ENCODE measurements at regions not wholly inside any gene's neighbourhood (a gene's known extent, or its start where the extent isn't known, plus 50 kb on each side); places are given as distances from the start of the nearest gene placed in this dataset.
"Not testable (repeated sequence)": the region's sequence is repeated elsewhere in the genome, so short reads cannot be mapped to it uniquely, and the experiment has no call there.

DNA sequence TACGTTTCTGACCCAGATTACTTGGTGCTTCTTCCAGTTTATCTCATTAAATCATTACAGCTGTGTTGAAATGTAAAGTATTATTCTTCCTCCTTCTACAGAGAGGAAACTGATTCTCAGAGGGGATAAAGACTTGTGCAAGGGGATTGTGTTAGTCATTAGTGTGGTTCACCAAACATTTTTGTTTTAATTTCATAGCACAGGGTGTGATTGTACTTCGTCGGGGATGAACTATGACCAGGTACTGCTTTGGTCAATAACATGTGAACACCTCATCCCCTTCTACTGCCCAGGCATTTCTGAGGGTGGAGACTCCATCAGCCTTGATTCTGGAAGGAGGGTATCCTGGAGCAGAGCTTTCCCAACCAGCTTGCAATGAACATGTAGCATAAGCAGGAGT is 120.2 kb upstream of the ALX4 start:
- no CpG with 5 or more reads among the region's 3 CpGs for WGBS (ENCODE audit: insufficient coverage)
- H3K9me3 ChIP-seq (replicated peaks; ENCODE audit: control insufficient read depth, low read depth, low read length) = no peaks in the 10 kb centered on the region
- H3K27me3 ChIP-seq (ENCODE audit: control insufficient read depth, insufficient read depth, low read length) = peaks cover 2% of the 10 kb centered on the region
- H3K4me1 ChIP-seq (ENCODE audit: control insufficient read depth, insufficient read depth, low read length) = no peaks in the 10 kb centered on the region
- no peak overlapping the region for H3K27ac ChIP-seq (ENCODE audit: low read length)
- no peak overlapping the region for H3K4me3 ChIP-seq (ENCODE audit: low read length)
- no peak for DNase-seq
- no peaks in the 10 kb centered on the region for H3K36me3 ChIP-seq (ENCODE audit: control insufficient read depth, insufficient read depth, low read length)

DNA sequence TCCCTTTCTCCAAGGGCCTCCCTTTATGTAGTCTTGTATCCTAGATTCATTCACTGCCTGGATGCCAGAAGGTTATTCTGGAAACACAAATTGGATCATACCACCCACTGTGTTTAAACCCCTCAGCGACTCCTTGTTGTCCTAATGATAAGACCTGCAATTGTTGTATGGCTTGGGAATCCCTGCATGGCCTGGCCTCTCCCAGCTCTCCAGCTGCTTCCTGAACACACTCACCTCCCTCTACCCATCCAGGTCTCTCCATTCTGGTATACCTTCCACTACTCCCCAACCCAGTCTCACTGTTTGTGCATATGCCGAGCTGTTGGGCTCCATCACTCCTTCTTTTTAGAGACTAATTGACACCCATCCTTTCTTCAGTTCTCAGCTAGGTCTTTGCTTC is 124.3 kb upstream of the ALX4 start:
- Histone ChIP-seq H3K27me3 (ENCODE audit: control insufficient read depth, insufficient read depth, low read length) (no peaks in the 10 kb centered on the region), H3K4me3 (ENCODE audit: low read length) (no peak overlapping the region), H3K36me3 (ENCODE audit: control insufficient read depth, insufficient read depth, low read length) (no peaks in the 10 kb centered on the region), H3K9me3 (replicated peaks; ENCODE audit: control insufficient read depth, low read depth, low read length) (no peaks in the 10 kb centered on the region), H3K4me1 (ENCODE audit: control insufficient read depth, insufficient read depth, low read length) (no peaks in the 10 kb centered on the region), H3K27ac (ENCODE audit: low read length) (no peak overlapping the region)
- DNase-seq = no peak
- 58% methylated on average over 1 of the region's 2 CpGs for WGBS (ENCODE audit: insufficient coverage)

DNA sequence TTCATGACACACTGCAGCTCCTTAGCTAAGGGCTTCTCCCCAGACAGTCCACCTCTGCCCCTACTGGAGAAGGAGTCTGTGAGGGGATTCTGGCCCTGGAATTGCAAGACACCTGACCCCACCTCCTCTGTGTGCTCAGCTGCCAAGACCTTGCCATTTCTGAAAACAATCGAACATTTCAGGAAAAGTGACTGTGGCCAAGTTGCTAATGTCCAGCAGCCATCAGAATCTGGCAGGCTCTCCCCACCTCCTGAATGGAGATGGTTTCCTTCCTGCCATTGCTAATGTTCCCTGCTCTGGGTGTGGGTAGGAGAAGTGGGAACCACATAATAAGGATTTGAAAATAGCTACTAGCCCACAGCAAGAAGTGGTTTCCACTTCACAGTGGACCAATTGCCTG is 127.2 kb upstream of the ALX4 start:
- no peak overlapping the region for H3K4me3 ChIP-seq (ENCODE audit: low read length)
- 60% methylated on average over 1 of the region's 1 CpG for WGBS (ENCODE audit: insufficient coverage)
- no peaks in the 10 kb centered on the region for H3K27me3 ChIP-seq (ENCODE audit: control insufficient read depth, insufficient read depth, low read length)
- H3K36me3 ChIP-seq (ENCODE audit: control insufficient read depth, insufficient read depth, low read length) = no peaks in the 10 kb centered on the region
- H3K9me3 ChIP-seq (replicated peaks; ENCODE audit: control insufficient read depth, low read depth, low read length) = no peaks in the 10 kb centered on the region
- no peak overlapping the region for H3K27ac ChIP-seq (ENCODE audit: low read length)
- no peak for DNase-seq
- H3K4me1 ChIP-seq (ENCODE audit: control insufficient read depth, insufficient read depth, low read length) = no peaks in the 10 kb centered on the region

DNA sequence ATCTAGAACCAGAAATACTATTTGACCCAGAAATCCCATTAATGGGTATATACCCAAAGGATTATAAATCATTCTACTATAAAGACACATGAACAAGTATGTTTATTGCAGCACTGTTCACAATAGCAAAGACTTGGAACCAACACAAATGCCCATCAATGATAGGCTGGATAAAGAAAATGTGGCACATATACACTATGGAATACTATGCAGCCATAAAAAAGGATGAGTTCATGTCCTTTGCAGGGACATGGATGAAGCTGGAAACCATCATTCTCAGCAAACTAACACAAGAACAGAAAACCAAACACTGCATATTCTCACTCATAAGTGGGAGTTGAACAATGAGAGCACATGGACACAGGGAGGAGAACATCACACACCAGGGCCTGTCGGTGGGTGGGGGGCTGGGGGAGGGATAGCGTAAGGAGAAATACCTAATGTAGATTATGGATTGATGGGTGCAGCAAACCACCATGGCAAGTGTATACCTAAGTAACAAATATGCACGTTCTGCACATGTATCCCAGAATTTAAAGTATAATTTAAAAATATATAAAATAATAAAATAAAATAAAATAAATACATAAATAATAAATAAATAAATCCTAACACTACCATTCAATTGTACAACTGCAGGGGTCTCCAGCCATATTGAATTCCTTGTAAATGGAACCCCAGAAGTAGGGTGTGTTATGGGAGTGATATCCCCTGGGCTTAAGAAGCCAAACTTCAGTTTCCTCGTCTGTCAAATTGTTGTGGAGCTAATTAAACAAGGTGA is 122.4 kb upstream of the CD82 start:
- not testable (repeated sequence) for DNase-seq; H3K27me3 ChIP-seq (ENCODE audit: control insufficient read depth, insufficient read depth, low read length); H3K9me3 ChIP-seq (replicated peaks; ENCODE audit: control insufficient read depth, low read depth, low read length); H3K27ac ChIP-seq (ENCODE audit: low read length); H3K4me3 ChIP-seq (ENCODE audit: low read length); H3K36me3 ChIP-seq (ENCODE audit: control insufficient read depth, insufficient read depth, low read length); H3K4me1 ChIP-seq (ENCODE audit: control insufficient read depth, insufficient read depth, low read length)
- WGBS (ENCODE audit: insufficient coverage) = no CpG with 5 or more reads among the region's 4 CpGs

DNA sequence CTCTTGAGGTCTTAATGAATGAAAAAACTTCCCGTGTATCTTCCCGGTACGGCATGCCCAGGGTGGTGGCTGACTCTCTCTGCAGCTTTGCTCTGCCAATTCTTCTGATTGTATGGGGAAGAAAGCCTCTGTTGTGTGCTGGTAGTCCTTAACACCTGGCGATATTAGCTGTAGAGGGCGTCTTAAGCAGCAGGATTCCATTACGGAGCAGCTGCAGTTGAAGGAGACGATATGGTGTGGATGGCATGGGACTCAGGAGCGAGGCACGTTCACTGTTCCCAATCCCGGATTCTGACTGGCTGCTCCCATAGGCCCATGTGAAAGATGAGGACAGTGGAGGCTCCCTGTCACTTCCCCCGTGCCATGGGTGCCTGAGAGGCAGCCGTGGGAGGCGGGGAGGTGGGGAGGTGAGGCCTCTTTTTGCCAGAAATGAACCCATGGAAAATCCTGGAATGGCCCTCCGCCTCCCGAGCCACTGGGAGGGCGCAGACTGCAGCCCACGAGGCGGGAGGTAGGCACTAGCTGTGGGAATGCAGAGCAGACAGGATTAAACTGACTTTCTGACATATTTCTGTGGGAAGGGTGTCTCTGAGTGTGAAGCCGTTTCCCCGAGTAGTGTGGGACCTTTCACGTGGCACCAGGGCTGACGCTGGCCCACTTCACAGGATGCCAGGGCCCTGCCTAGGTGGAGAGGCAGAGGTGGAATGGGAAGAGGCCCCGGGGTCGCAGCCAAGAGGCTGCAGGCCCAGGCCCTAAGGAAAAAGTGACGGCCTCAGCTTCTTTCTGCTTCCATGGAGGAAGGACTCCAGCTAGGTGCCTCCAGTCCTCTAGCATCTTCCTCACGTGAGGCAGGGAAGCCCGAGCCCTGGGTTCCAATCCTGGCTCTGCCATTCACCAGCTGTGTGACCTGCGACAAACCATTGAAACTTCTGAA is 121.4 kb upstream of the CD82 start:
- WGBS (ENCODE audit: insufficient coverage) = 62% methylated on average over 25 of the region's 28 CpGs
- Histone ChIP-seq H3K4me3 (ENCODE audit: low read length) (no peak overlapping the region), H3K27me3 (ENCODE audit: control insufficient read depth, insufficient read depth, low read length) (peaks cover 4% of the 10 kb centered on the region), H3K4me1 (ENCODE audit: control insufficient read depth, insufficient read depth, low read length) (no peaks in the 10 kb centered on the region), H3K36me3 (ENCODE audit: control insufficient read depth, insufficient read depth, low read length) (no peaks in the 10 kb centered on the region), H3K27ac (ENCODE audit: low read length) (no peak overlapping the region), H3K9me3 (replicated peaks; ENCODE audit: control insufficient read depth, low read depth, low read length) (no peaks in the 10 kb centered on the region)
- DNase-seq = no peak

DNA sequence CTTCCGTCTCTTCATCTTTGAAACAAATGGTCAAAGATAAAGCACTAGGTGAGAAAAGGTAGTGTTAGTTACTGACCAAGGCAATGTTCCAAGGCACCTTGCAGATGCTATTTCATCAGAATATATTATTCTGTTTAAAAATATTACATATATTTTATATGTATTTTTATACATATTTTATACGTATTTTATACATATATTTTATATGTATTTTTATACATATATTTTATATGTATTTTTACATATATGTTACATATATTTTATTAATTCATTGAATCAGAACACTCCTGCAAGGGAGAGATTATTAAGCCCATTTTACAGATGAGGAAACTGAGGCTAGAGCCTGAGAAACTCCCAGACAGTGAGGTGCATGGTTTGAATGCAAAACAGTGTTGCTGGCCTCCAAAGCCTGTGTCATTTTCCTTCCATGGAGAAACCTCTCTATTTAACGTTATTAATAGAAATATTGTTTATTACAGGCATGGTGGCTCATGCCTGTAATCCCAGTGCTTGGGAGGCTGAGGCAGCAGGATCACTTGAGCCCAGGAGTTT is 120.6 kb upstream of the CD82 start:
- Histone ChIP-seq H3K4me3 (ENCODE audit: low read length) (no peak overlapping the region), H3K36me3 (ENCODE audit: control insufficient read depth, insufficient read depth, low read length) (no peaks in the 10 kb centered on the region), H3K4me1 (ENCODE audit: control insufficient read depth, insufficient read depth, low read length) (no peaks in the 10 kb centered on the region), H3K27me3 (ENCODE audit: control insufficient read depth, insufficient read depth, low read length) (peaks cover 4% of the 10 kb centered on the region), H3K9me3 (replicated peaks; ENCODE audit: control insufficient read depth, low read depth, low read length) (no peaks in the 10 kb centered on the region), H3K27ac (ENCODE audit: low read length) (no peak overlapping the region)
- DNase-seq = no peak
- WGBS (ENCODE audit: insufficient coverage) = no CpG with 5 or more reads among the region's 3 CpGs

DNA sequence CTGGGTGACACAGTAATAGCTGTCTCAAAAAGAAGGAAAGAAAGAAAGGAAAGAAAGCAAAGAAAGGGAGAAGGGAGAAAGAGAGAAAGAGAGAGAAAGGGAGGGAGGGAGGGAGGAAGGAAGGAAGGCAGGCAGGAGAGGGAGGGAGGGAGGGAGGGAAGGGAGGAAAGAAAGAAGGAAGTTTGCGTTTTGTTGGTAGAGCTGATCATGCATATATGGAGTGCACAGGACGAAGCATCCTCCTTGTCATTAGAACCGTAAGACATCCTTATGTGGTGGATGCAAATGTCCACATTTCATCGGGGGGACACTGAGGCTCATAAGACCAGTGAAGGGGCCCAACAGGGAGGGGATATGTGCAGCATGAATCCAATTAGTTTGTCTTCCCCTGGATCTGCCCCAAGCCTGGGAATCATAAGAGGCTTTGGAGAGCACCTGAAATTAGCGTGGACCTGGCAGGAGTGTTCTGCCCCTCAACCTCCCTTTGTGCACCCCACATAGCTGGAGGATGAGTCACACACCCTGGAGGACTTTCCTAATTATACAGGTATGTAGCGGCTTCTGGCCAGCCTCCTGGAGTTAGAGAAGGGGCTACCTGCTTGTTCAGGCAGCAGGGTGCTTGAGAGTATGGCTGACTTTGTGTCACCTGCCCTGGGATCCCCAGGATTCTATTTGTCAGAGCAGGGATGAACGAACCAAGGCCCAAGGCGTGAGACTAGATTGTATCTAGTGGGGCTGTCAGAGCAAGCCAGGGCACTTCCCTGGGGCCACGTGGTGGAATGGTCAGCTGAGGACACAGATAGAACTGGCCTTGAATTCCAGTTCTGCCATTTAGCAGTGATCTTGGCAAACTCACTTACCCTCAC is 119.7 kb upstream of the CD82 start:
- Histone ChIP-seq H3K27me3 (ENCODE audit: control insufficient read depth, insufficient read depth, low read length) (peaks cover 4% of the 10 kb centered on the region), H3K9me3 (replicated peaks; ENCODE audit: control insufficient read depth, low read depth, low read length) (no peaks in the 10 kb centered on the region), H3K36me3 (ENCODE audit: control insufficient read depth, insufficient read depth, low read length) (no peaks in the 10 kb centered on the region), H3K27ac (ENCODE audit: low read length) (no peak overlapping the region), H3K4me1 (ENCODE audit: control insufficient read depth, insufficient read depth, low read length) (no peaks in the 10 kb centered on the region), H3K4me3 (ENCODE audit: low read length) (no peak overlapping the region)
- DNase-seq = no peak
- WGBS (ENCODE audit: insufficient coverage) = 58% methylated on average over 5 of the region's 9 CpGs

DNA sequence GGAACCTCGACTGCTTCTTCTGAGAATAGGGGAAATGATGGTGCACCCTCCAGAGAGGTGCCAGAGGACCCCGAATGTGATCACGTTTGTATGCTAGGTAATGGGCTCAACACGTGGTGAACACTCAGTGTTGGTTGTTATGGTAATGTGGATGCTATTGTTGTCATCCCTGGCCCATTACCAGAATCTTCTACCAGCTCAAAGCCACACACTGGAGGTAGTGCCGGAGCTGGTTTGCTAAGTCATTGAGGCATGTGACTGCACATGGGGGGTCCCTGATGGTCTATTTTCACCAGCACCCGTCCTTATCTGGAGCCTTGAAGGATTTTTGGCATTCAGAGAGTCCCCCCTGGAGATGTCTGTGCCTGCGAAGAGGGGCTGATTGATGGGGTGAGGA is 119.1 kb upstream of the CD82 start:
- Histone ChIP-seq H3K36me3 (ENCODE audit: control insufficient read depth, insufficient read depth, low read length) (no peaks in the 10 kb centered on the region), H3K27me3 (ENCODE audit: control insufficient read depth, insufficient read depth, low read length) (peaks cover 6% of the 10 kb centered on the region), H3K4me3 (ENCODE audit: low read length) (no peak overlapping the region), H3K27ac (ENCODE audit: low read length) (no peak overlapping the region), H3K9me3 (replicated peaks; ENCODE audit: control insufficient read depth, low read depth, low read length) (no peaks in the 10 kb centered on the region), H3K4me1 (ENCODE audit: control insufficient read depth, insufficient read depth, low read length) (no peaks in the 10 kb centered on the region)
- DNase-seq = no peak
- 73% methylated on average over 5 of the region's 7 CpGs for WGBS (ENCODE audit: insufficient coverage)

DNA sequence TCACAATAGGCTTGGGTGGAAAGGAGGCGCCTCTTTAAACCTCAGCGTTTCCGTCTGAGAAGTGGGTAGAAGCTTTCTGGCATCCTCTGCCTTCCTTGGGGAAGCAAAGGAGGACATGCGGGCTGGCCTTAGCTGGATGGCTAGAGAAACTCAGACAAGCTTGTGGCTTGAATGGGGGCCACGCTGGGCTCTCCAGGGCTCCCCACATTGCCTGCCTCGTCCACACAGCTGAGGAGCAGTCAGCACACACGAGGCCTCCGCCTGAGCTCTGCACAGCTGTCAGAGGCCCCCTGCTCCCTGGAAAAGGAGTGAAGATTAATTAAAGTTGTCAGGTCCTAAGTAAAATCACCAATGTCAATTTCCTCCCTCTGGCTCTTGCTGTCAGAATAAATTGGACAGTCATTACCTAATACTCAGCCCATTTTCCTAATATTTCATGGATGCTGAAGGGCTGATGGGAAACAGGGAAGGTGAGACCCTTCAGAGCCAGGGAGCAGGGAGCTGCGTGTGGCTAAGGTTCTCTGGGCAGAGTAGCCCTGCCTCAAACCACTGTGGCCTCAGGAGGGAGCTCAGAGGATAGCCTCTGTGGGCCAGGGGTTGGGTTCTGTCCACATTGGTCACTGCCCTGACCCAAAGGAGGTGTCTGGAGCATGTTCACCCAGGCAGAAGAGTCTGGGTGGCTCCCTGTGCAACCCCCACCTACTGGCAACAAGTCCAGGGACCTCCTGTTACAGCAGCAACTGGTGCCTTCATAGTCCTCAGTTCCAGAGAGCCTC is 118.3 kb upstream of the CD82 start:
- 70% methylated on average over 4 of the region's 9 CpGs for WGBS (ENCODE audit: insufficient coverage)
- Histone ChIP-seq H3K9me3 (replicated peaks; ENCODE audit: control insufficient read depth, low read depth, low read length) (no peaks in the 10 kb centered on the region), H3K4me1 (ENCODE audit: control insufficient read depth, insufficient read depth, low read length) (no peaks in the 10 kb centered on the region), H3K27ac (ENCODE audit: low read length) (no peak overlapping the region), H3K4me3 (ENCODE audit: low read length) (no peak overlapping the region), H3K36me3 (ENCODE audit: control insufficient read depth, insufficient read depth, low read length) (no peaks in the 10 kb centered on the region), H3K27me3 (ENCODE audit: control insufficient read depth, insufficient read depth, low read length) (peaks cover 6% of the 10 kb centered on the region)
- no peak for DNase-seq

All from muscle of leg (tissue), 3 donors.